Body of pancreas (tissue), 4 donors: ENCODE measurements at regions not wholly inside any gene's neighbourhood (a gene's known extent, or its start where the extent isn't known, plus 50 kb on each side); places are given as distances from the start of the nearest gene placed in this dataset.

Experiments used
- ATAC-seq: fragments of 150-250 bp; one replicate; pipeline ENCODE4 v1.9.1; 2016
- DNase-seq, 4 donors: peaks; one replicate each; pipeline ENCODE4 v3.0.0-alpha.2; 2019
- H3K27ac ChIP-seq, 4 donors: fragments of 200-600 bp; sonication (generic); 1 replicate in 3 of 4; 2 replicates in 1 of 4; pipeline versions ENCODE4 v1.5.1 to v1.6.1; 2016 to 2019; ENCODE audit warnings: mild to moderate bottlenecking in 1 of 4, mixed read lengths in 1 of 4, moderate library complexity in 1 of 4
- H3K27me3 ChIP-seq, 2 donors: fragments of 200-600 bp; sonication (generic); one replicate each; pipeline ENCODE4 v1.6.0; 2016; ENCODE audit warnings: mild to moderate bottlenecking in 1 of 2
- H3K36me3 ChIP-seq, 2 donors: fragments of 200-600 bp; sonication (generic); replicated peaks in 1 of 2; 2 replicates each; pipeline ENCODE4 v1.5.1; 2016; ENCODE audit warnings: low read depth in 2 of 2; ENCODE audit not compliant: insufficient read depth in 1 of 2
- H3K4me1 ChIP-seq: fragments of 200-600 bp; sonication (generic); one replicate; pipeline ENCODE4 v1.6.0; 2016
- H3K4me3 ChIP-seq, 2 donors: fragments of 200-600 bp; sonication (generic); 1 replicate in 1 of 2; 2 replicates in 1 of 2; pipeline ENCODE4 v1.5.1; 2016 to 2019
- H3K9me3 ChIP-seq, 3 donors: fragments of 200-600 bp; sonication (generic); 1 replicate in 2 of 3; 2 replicates in 1 of 3; pipeline ENCODE4 v1.5.1; 2016
- CTCF ChIP-seq, 7 experiments: fragments of 450-650 bp in 4 of 7; fragments of 200-600 bp in 3 of 7; sonication (generic) in 3 of 7; IDR thresholded peaks; one replicate each; pipeline ENCODE4 v1.5.1; 2016 to 2019; ENCODE audit warnings: antibody characterized with exemption in 7 of 7
- POLR2A ChIP-seq, 3 donors: fragments of 450-650 bp; IDR thresholded peaks; one replicate each; pipeline ENCODE4 v1.6.1; 2016; ENCODE audit warnings: antibody characterized with exemption in 3 of 3, mild to moderate bottlenecking in 2 of 3
- WGBS, 2 donors: methylation state at CpG; one replicate each; pipeline ENCODE4 v1.1.5; 2017; 5-methylcytosine and 5-hydroxymethylcytosine counted together
- intact Hi-C: fragments of 100-400 bp; cut with DNase I; formaldehyde crosslinking; loops from one replicate; pipeline ENCODE4 v1.15.1; 2023

- H3K27ac ChIP-seq, result no peak overlapping the region
- TF ChIP-seq CTCF (IDR thresholded peaks at IDR 0.05), result no peak
- WGBS, 2 donors, result 62 to 77% methylated on average over 3 of the region's 3 CpGs
- H3K9me3 ChIP-seq, result no peaks in the 10 kb centered on the region
- H3K36me3 ChIP-seq, result no peaks in the 10 kb centered on the region
- DNase-seq, result no peak
- ATAC-seq, result no peak
- intact Hi-C loops, result no loop called here
- H3K4me1 ChIP-seq, result no peaks in the 10 kb centered on the region
- H3K4me3 ChIP-seq, result no peak overlapping the region
- H3K27me3 ChIP-seq, result no peaks in the 10 kb centered on the region
Measured at GRCh38 chr4:16302648-16303047, 76.4 kb upstream of the TAPT1 start.

- DNase-seq, result no peak
- Histone ChIP-seq H3K36me3 (no peaks in the 10 kb centered on the region), H3K4me3 (no peak overlapping the region), H3K27ac (no peak overlapping the region), H3K27me3 (no peaks in the 10 kb centered on the region), H3K4me1 (no peaks in the 10 kb centered on the region), H3K9me3 (peaks cover 0 to 5% (median 0%) of the 10 kb centered on the region in 3 donors)
- TF ChIP-seq CTCF (IDR thresholded peaks at IDR 0.05) (no peak), POLR2A (IDR thresholded peaks at IDR 0.05) (no peak)
- ATAC-seq, result no peak
- 82 to 83% methylated on average over 1 of the region's 1 CpG for WGBS, 2 donors
- intact Hi-C loops, result no loop called here
Measured at GRCh38 chr4:16297003-16297402, 70.7 kb upstream of the TAPT1 start.

GRCh38 chr4:16294455-16294854 lies 68.2 kb upstream of the TAPT1 start:
- Histone ChIP-seq H3K36me3 (no peaks in the 10 kb centered on the region), H3K27ac (no peak overlapping the region), H3K9me3 (peaks cover 0 to 5% (median 0%) of the 10 kb centered on the region in 3 donors), H3K27me3 (no peaks in the 10 kb centered on the region), H3K4me3 (no peak overlapping the region), H3K4me1 (peaks cover 5% of the 10 kb centered on the region)
- ATAC-seq, result no peak
- WGBS, 2 donors, result 64 to 79% methylated on average over 1 of the region's 1 CpG
- DNase-seq, result no peak
- intact Hi-C loops, result no loop called here
- no peak for TF ChIP-seq CTCF (IDR thresholded peaks at IDR 0.05)
- no peak for TF ChIP-seq POLR2A (IDR thresholded peaks at IDR 0.05)

- intact Hi-C loops, result no loop called here
- ATAC-seq (no peak), DNase-seq (no peak)
- Histone ChIP-seq H3K4me3 (no peak overlapping the region), H3K4me1 (peaks cover 5% of the 10 kb centered on the region), H3K36me3 (no peaks in the 10 kb centered on the region), H3K27me3 (no peaks in the 10 kb centered on the region), H3K27ac (no peak overlapping the region), H3K9me3 (peaks cover 0 to 5% (median 0%) of the 10 kb centered on the region in 3 donors)
- no peak for TF ChIP-seq POLR2A (IDR thresholded peaks at IDR 0.05)
- WGBS, 2 donors, result 88 to 93% methylated on average over 2 of the region's 2 CpGs
Measured at GRCh38 chr4:16293210-16293838, 67.1 kb upstream of the TAPT1 start.

- 84% methylated on average over 7 of the region's 7 CpGs for WGBS, 2 donors
- TF ChIP-seq POLR2A (IDR thresholded peaks at IDR 0.05) (no peak), CTCF (IDR thresholded peaks at IDR 0.05) (no peak)
Measured at GRCh38 chr4:16292585-16292984, 66.3 kb upstream of the TAPT1 start.

More at GRCh38 chr4:16292585-16292984, 66.3 kb upstream of the TAPT1 start:
- H3K4me1 ChIP-seq, result peaks cover 5% of the 10 kb centered on the region
- H3K4me3 ChIP-seq, result no peak overlapping the region
- H3K36me3 ChIP-seq, result no peaks in the 10 kb centered on the region
- H3K27me3 ChIP-seq, result no peaks in the 10 kb centered on the region
- no peak for DNase-seq
- H3K9me3 ChIP-seq, result peaks cover 0 to 5% (median 0%) of the 10 kb centered on the region in 3 donors
- no peak overlapping the region for H3K27ac ChIP-seq
- intact Hi-C loops, result no loop called here
- no peak for ATAC-seq
